Activated CD8-positive, alpha-beta memory T cell treated with anti-CD3 and anti-CD28 coated beads, Interleukin-2, amount 50 U/mL, for 48 hours (primary cell): ENCODE measurements at regions not wholly inside any gene's neighbourhood (a gene's known extent, or its start where the extent isn't known, plus 50 kb on each side); places are given as distances from the start of the nearest gene placed in this dataset.

Source experiments
- DNase-seq: peaks from one replicate; pipeline ENCODE4 v3.0.0-alpha.2; 2020

- no peak for DNase-seq
Measured at GRCh38 chr9:107645464-107645833, 155.9 kb upstream of the KLF4 start.

GRCh38 chr9:107644733-107645463 lies 155.3 kb upstream of the KLF4 start:
- DNase-seq, result no peak

GRCh38 chr9:107639426-107639825 lies 149.9 kb upstream of the KLF4 start:
- no peak for DNase-seq

- DNase-seq, result no peak
Measured at GRCh38 chr9:107638521-107639310, 149.1 kb upstream of the KLF4 start.

- DNase-seq, result no peak
Measured at GRCh38 chr9:107637421-107638420, 148.2 kb upstream of the KLF4 start.

GRCh38 chr9:107636571-107637381 lies 147.2 kb upstream of the KLF4 start:
- DNase-seq, result no peak

GRCh38 chr9:107635803-107636174 lies 146.2 kb upstream of the KLF4 start:
- no peak for DNase-seq

GRCh38 chr9:107635101-107635802 lies 145.7 kb upstream of the KLF4 start:
- DNase-seq, result no peak

- no peak for DNase-seq
Measured at GRCh38 chr9:107633406-107633805, 143.8 kb upstream of the KLF4 start.

- DNase-seq, result no peak
Measured at GRCh38 chr9:107632661-107633060, 143.1 kb upstream of the KLF4 start.

GRCh38 chr9:107632216-107632615 lies 142.6 kb upstream of the KLF4 start:
- DNase-seq, result no peak

- DNase-seq, result no peak
Measured at GRCh38 chr9:107631788-107632187, 142.2 kb upstream of the KLF4 start.

- DNase-seq, result no peak
Measured at GRCh38 chr9:107630156-107630555, 140.6 kb upstream of the KLF4 start.

GRCh38 chr9:107628444-107628843 lies 138.9 kb upstream of the KLF4 start:
- no peak for DNase-seq

GRCh38 chr9:107627781-107628180 lies 138.2 kb upstream of the KLF4 start:
- no peak for DNase-seq

GRCh38 chr9:107626118-107626517 lies 136.5 kb upstream of the KLF4 start:
- no peak for DNase-seq

- DNase-seq, result no peak
Measured at GRCh38 chr9:107625383-107625984, 135.9 kb upstream of the KLF4 start.

GRCh38 chr9:107624234-107624948 lies 134.8 kb upstream of the KLF4 start:
- DNase-seq, result no peak

- DNase-seq, result no peak
Measured at GRCh38 chr9:107621436-107621835, 131.9 kb upstream of the KLF4 start.

- DNase-seq, result no peak
Measured at GRCh38 chr9:107620801-107621200, 131.2 kb upstream of the KLF4 start.

GRCh38 chr9:107620236-107620635 lies 130.7 kb upstream of the KLF4 start:
- no peak for DNase-seq
